ENCODE measurements at regions not wholly inside any gene's neighbourhood (a gene's known extent, or its start where the extent isn't known, plus 50 kb on each side); places are given as distances from the start of the nearest gene placed in this dataset.
A peak's percentile ranks its signal among the peaks of the same experiment; 100 is the strongest.

- no peak for DNase-seq (ENCODE audit: low read depth, low spot score)
These were observed 135.2 kb downstream of the BARD1 start for GRCh38 chr2:214674278-214674677.

DNA sequence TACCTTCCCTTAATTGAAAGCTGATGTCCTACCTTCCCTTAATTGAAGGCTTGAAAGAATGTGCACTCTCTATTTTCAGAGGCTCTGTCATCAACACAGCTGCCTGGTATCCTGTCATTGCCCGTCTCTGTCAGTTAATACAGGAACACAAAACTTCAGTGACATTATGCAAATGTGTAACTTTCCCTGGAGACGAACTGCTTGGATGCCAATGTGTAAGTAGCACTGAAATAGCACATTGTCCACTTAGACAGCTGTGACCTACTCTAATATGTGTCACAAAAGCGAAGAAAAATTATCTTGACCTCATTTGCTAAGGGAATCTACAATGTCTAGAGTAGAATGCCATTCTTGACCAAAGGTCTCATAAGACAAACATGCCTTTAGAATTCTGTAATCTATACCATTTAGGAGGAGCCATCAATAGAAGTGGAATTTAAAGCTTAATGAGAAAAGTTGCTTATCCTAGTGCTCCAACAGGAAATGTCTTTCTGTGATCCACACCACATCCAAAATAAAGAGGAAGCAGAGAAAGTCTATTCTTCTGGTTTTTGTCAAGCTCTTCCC lies 138.1 kb downstream of the BARD1 start:
- no peak for DNase-seq (ENCODE audit: low read depth, low spot score)

DNA sequence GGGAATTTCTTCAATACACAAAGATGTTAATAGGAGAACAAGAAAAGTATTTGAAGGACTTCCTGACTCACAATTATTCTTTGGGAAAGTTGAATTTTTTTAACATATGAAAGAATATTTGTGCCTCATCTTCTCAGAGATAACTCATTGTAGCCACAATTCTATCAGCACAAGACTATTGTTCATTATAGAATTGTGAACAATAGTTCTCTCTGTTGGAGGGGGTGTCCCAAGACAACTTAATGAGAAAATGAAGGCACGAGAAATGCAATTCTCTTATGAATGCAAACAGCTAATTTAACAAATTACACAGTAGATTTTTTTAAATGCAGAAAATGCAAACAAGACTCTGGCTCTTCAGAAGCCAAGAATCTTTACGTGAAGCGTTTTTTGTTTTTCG lies 157.0 kb downstream of the BARD1 start:
- DNase-seq (ENCODE audit: low read depth, low spot score): no peak

- DNase-seq (ENCODE audit: low read depth, low spot score): peak; percentile 31
These were observed 158.0 kb downstream of the BARD1 start for GRCh38 chr2:214651451-214651850.

DNA sequence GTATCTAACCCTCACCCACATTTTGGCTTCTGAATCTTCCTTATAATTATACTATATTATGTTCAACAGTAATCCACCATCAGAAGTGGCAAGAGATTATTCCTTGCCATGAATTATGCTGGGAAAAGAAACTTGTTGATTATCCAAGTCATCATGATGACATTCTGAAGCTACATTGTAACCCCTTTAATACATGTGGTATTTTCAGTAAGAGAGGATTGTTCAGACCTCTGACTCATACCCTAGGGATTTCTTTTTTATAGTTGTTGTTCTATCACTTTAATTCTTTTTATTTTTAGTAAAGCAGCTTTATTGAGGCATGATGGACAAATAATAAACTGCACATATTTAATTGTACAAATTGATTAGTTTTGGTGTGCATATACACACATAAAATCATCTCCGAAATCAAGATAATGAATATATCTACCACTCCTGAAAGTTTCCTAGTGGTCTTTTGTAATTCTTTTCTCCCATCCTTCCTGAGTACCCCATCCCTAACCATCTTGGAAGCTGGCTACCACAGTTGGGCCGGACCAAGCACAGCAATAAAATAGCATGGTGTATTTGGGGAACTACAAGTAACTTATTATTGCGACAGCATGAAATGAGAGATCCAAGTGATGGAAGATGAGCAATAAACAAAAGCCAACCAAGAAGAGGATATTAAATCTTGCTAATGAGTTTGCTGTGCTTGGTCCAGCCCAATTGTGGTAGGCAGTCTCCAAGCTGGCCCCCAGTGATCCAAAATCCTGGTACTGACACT lies 159.9 kb downstream of the BARD1 start:
- peak; percentile 61 for DNase-seq (ENCODE audit: low read depth, low spot score)

DNA sequence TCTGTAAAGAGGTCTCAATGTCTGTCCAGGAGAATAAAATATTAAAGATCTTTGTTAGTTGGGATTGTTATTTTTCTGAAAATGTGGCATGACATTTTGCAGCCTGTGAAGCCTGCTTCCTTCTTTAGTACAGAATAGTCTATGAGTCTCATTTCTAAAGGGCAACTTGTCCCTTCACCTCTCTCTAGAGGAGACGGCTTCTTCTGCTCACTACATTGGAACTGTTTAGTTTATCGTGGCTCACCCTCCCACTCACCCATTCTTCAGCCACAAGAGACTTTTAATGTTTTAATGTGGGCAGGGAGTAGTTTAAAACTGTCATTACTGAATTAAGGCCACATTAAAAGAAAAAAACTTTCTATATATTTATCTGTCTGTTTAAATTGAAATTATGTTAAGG lies 161.0 kb downstream of the BARD1 start:
- peak; percentile 5 for DNase-seq (ENCODE audit: low read depth, low spot score)

GRCh38 chr2:214631406-214631805 lies 178.1 kb downstream of the BARD1 start:
- no peak for DNase-seq (ENCODE audit: low read depth, low spot score)

GRCh38 chr2:214630402-214631045 lies 179.0 kb downstream of the BARD1 start:
- no peak for DNase-seq (ENCODE audit: low read depth, low spot score)

DNA sequence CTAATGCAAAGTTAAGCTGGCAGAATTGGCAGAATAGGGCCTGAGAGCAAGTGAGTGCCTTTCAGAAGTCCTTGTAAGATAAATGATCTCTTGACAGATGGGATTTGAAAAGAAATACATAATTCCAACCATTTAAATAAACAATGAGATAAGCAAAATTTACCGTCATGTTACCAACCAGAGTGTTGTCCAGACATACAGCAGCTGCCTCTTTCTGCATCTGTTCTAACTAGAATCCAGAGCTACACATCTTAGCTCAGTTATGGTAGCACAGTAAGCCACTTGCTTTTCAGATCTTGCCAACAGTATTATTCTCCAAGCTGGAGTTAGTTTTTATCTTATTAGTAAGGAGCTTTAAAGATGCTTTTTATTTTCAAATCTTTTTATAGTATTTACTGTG lies 179.6 kb downstream of the BARD1 start:
- DNase-seq (ENCODE audit: low read depth, low spot score): no peak
